T-cell (primary cell): ENCODE measurements at regions not wholly inside any gene's neighbourhood (a gene's known extent, or its start where the extent isn't known, plus 50 kb on each side); places are given as distances from the start of the nearest gene placed in this dataset.

Source experiments
- ATAC-seq, 4 experiments: fragments of 200-7000 bp in 3 of 4; fragments of 150-1000 bp in 1 of 4; cut with Tn5 transposase; replicated peaks in 1 of 4; 1 replicate in 3 of 4; 2 replicates in 1 of 4; pipeline ENCODE4 v1.10.0; 2021; ENCODE audit warnings: moderate library complexity in 3 of 4, mild to moderate bottlenecking in 2 of 4, moderate number of reproducible peaks in 1 of 4
- CTCF ChIA-PET, 2 donors: fragments of 300-600 bp; sonication (Branson Sonifier 250); formaldehyde crosslinking; loops; one replicate each; lab custom pipeline; 2022; ENCODE audit warnings: antibody characterized with exemption in 2 of 2; lab: Charles Lee
- POLR2A ChIA-PET, 2 donors: fragments of 300-600 bp; sonication (Branson Sonifier 250); formaldehyde crosslinking; loops; one replicate each; lab custom pipeline; 2022; ENCODE audit warnings: antibody characterized with exemption in 2 of 2; lab: Charles Lee
- DNase-seq, 35 experiments: peaks; one replicate each; pipeline versions ENCODE4 v3.0.0 to v3.0.0-alpha.2; 2013 to 2023
- H3K27ac ChIP-seq: one replicate; pipeline ENCODE4 v1.5.1; 2013; ENCODE audit warnings: low read length
- H3K27me3 ChIP-seq, 2 experiments: replicated peaks in 1 of 2; 1 replicate in 1 of 2; 2 replicates in 1 of 2; pipeline versions ENCODE4 v1.6.1 to v1.7.0; 2013; ENCODE audit warnings: low read length in 1 of 2, mixed read lengths in 1 of 2; ENCODE audit not compliant: control insufficient read depth in 2 of 2, insufficient read depth in 2 of 2; ENCODE audit errors: extremely low read depth in 1 of 2
- H3K36me3 ChIP-seq, 2 donors: 1 replicate in 1 of 2; 2 replicates in 1 of 2; pipeline versions ENCODE4 v1.6.1 to v1.7.0; 2013; ENCODE audit warnings: low read length in 1 of 2; ENCODE audit not compliant: control insufficient read depth in 2 of 2, insufficient read depth in 1 of 2; ENCODE audit errors: extremely low read depth in 1 of 2
- H3K4me1 ChIP-seq, 2 experiments: 1 replicate in 1 of 2; 2 replicates in 1 of 2; pipeline versions ENCODE4 v1.6.1 to v1.7.0; 2013; ENCODE audit warnings: low read length in 2 of 2, mixed read lengths in 1 of 2; ENCODE audit not compliant: insufficient read depth in 2 of 2, control insufficient read depth in 1 of 2; ENCODE audit errors: extremely low read depth in 1 of 2
- H3K4me3 ChIP-seq, 2 donors: 1 replicate in 1 of 2; 2 replicates in 1 of 2; pipeline versions ENCODE4 v1.5.1 to v1.7.0; 2013; ENCODE audit warnings: mild to moderate bottlenecking in 2 of 2, low read length in 1 of 2, moderate library complexity in 1 of 2; ENCODE audit not compliant: control insufficient read depth in 1 of 2; ENCODE audit errors: extremely low read depth in 1 of 2
- H3K9me3 ChIP-seq: 2 replicates; pipeline ENCODE4 v1.7.0; 2013
- H3K27ac Mint-ChIP-seq, 2 donors: one replicate each; pipeline ENCODE4 v1.8.0; 2020 to 2021; ENCODE audit warnings: mild to moderate bottlenecking in 2 of 2, mixed read lengths in 2 of 2
- H3K27me3 Mint-ChIP-seq, 2 donors: one replicate each; pipeline ENCODE4 v1.8.0; 2021 to 2022; ENCODE audit warnings: mixed read lengths in 2 of 2
- H3K36me3 Mint-ChIP-seq: one replicate; pipeline ENCODE4 v1.8.0; 2021; ENCODE audit warnings: mixed read lengths
- H3K4me1 Mint-ChIP-seq, 3 donors: one replicate each; pipeline ENCODE4 v1.8.0; 2020 to 2022; ENCODE audit warnings: mixed read lengths in 3 of 3, mild to moderate bottlenecking in 1 of 3
- H3K4me3 Mint-ChIP-seq, 3 donors: one replicate each; pipeline ENCODE4 v1.8.0; 2020 to 2022; ENCODE audit warnings: mild to moderate bottlenecking in 3 of 3, mixed read lengths in 3 of 3, moderate library complexity in 3 of 3
- H3K9me3 Mint-ChIP-seq, 3 donors: one replicate each; pipeline ENCODE4 v1.8.0; 2020 to 2022; ENCODE audit warnings: mixed read lengths in 3 of 3
- WGBS: methylation state at CpG from one replicate; pipeline ENCODE4 v1.1.5; 2013; ENCODE audit warnings: missing lambda C conversion rate; ENCODE audit not compliant: insufficient coverage; 5-methylcytosine and 5-hydroxymethylcytosine counted together

DNA sequence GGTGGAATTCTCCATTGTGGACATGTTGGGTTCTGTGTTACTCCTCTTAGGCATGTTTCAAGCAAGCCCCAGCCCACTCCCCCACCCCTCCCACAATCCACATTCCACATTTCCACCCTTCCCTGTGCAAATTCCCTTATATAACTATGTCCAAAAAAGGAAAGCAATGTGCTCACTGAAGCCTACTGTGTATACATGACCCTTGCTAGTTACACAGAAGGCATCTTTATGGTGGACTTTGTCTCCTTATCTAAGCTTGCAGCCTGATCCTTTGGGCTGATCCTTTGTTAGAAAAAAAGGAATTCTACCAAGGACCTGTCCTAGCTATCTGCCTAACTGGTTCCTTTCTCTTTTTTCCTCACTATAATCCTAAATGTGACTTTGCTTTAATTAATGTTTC lies 796.8 kb downstream of the NLGN4X start:
- ChIA-PET CTCF (no interaction called here), POLR2A (no interaction called here)
- ATAC-seq (no peak), DNase-seq (no peak)
- Histone ChIP-seq H3K4me1 (no peaks in the 10 kb centered on the region), H3K4me3 (no peak overlapping the region), H3K9me3 (no peaks in the 10 kb centered on the region), H3K36me3 (no peaks in the 10 kb centered on the region), H3K27me3 (no peaks in the 10 kb centered on the region), H3K27ac (no peak overlapping the region)
- Mint-ChIP-seq H3K27me3 (no peaks in the 10 kb centered on the region), H3K27ac (no peak overlapping the region), H3K36me3 (no peaks in the 10 kb centered on the region), H3K9me3 (peaks cover 7 to 12% (median 8%) of the 10 kb centered on the region in 3 donors), H3K4me3 (no peak overlapping the region), H3K4me1 (no peaks in the 10 kb centered on the region)

DNA sequence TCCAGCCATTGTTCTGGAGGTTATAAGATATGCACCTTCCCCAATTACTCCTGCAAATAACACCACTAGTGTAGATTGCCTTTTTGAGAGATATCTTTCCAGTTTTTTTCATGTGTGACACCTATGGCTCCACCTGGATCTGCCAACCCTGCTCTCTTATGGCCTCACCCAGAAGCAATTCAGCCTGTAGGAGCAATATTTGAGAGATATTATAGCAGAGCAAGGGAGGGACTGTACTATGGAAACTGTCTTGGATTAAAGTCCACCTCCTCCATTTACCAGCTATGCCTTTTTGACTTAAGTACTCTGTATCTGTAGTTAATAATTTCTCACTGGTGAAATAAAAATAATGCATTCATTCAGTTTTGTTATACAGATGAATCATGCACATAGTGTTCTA lies 803.5 kb downstream of the NLGN4X start:
- POLR2A ChIA-PET: no interaction called here
- Mint-ChIP-seq H3K36me3 (no peaks in the 10 kb centered on the region), H3K4me1 (no peaks in the 10 kb centered on the region), H3K4me3 (no peak overlapping the region), H3K27ac (no peak overlapping the region), H3K9me3 (peaks cover 8 to 23% (median 14%) of the 10 kb centered on the region in 3 donors), H3K27me3 (no peaks in the 10 kb centered on the region)
- Histone ChIP-seq H3K4me3 (no peak overlapping the region), H3K36me3 (no peaks in the 10 kb centered on the region), H3K27ac (no peak overlapping the region), H3K27me3 (no peaks in the 10 kb centered on the region), H3K4me1 (no peaks in the 10 kb centered on the region), H3K9me3 (no peaks in the 10 kb centered on the region)
- ATAC-seq (no peak), DNase-seq (no peak)
- CTCF ChIA-PET: no interaction called here

DNA sequence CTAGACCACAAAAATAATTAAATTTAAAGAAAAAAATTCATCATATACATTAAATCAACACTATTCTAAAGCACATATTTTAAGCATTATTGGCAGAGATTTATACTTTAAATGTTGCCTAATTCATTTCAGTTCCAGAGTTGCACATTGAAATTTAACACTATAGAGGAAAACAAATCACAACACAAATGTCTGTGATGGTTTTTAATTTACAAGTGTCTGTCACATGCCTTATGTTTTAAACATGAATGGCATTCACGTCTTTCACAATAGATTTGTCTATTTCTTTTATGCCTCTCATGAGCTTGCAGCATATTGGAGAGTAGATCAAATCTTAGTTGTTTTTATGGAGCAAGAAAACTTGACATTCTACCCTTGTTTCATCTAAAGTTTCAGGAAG lies 811.3 kb downstream of the NLGN4X start:
- Mint-ChIP-seq H3K9me3 (peaks cover 0 to 4% (median 4%) of the 10 kb centered on the region in 3 donors), H3K36me3 (no peaks in the 10 kb centered on the region), H3K27ac (no peak overlapping the region), H3K4me1 (no peaks in the 10 kb centered on the region), H3K27me3 (no peaks in the 10 kb centered on the region), H3K4me3 (no peak overlapping the region)
- ATAC-seq: no peak
- H3K4me1 ChIP-seq: no peaks in the 10 kb centered on the region
- CTCF ChIA-PET: no interaction called here
- POLR2A ChIA-PET: no interaction called here
- no CpG with 5 or more reads among the region's 1 CpG for WGBS
- no peaks in the 10 kb centered on the region for H3K9me3 ChIP-seq
- no peaks in the 10 kb centered on the region for H3K27me3 ChIP-seq
- no peaks in the 10 kb centered on the region for H3K36me3 ChIP-seq
- H3K4me3 ChIP-seq: no peak overlapping the region
- DNase-seq: no peak
- H3K27ac ChIP-seq: no peak overlapping the region

DNA sequence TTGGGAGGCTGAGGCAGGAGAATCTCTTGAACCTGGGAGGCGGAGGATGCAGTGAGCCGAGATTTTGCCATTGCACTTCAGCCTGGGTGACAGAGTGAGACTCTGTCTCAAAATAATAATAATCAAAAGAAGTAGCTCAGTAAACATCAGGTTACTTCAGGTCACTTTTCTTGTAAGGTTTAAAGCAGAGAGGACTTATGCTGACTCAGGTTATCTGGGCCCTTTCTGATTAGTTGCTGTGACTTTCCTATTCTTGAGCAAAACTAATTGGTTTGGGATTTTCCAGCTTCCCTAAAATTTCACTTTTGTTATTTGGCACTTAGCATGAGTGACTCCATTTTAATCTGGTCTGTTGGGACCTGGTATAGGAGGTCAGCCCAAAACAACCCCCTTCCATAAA lies 812.9 kb downstream of the NLGN4X start:
- Mint-ChIP-seq H3K27ac (no peak overlapping the region), H3K4me1 (no peaks in the 10 kb centered on the region), H3K4me3 (no peak overlapping the region), H3K27me3 (no peaks in the 10 kb centered on the region), H3K9me3 (peaks cover 0 to 16% (median 8%) of the 10 kb centered on the region in 3 donors), H3K36me3 (no peaks in the 10 kb centered on the region)
- H3K4me1 ChIP-seq: no peaks in the 10 kb centered on the region
- POLR2A ChIA-PET: no interaction called here
- H3K27me3 ChIP-seq: no peaks in the 10 kb centered on the region
- DNase-seq (no peak), ATAC-seq (no peak)
- CTCF ChIA-PET: no interaction called here
- H3K36me3 ChIP-seq: no peaks in the 10 kb centered on the region
- no peak overlapping the region for H3K4me3 ChIP-seq
- no peak overlapping the region for H3K27ac ChIP-seq
- WGBS: no CpG with 5 or more reads among the region's 2 CpGs
- no peaks in the 10 kb centered on the region for H3K9me3 ChIP-seq

DNA sequence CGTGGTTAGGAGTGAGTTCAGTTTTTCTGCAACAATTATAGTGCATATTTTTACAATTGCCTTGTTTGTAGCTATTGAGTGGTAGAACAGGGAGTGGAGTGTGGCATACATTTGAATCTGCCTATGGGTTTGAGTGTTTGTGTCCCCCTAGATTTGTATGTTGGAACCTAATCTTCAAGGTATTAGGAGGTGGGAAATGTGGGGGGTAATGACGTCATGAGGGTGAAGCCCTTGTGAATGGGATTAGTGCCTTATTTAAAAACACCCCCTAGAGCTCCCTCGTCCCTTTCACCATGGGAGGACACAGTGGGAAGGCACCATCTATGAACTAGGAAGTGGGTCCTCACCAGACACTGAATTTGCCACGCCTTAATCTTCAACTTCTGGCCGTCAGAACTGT lies 819.6 kb downstream of the NLGN4X start:
- ChIA-PET POLR2A (no interaction called here), CTCF (no interaction called here)
- H3K9me3 ChIP-seq: no peaks in the 10 kb centered on the region
- DNase-seq: no peak
- H3K27ac ChIP-seq: no peak overlapping the region
- H3K27me3 Mint-ChIP-seq: no peaks in the 10 kb centered on the region
- no peak for ATAC-seq
- H3K27ac Mint-ChIP-seq: no peak overlapping the region
- no peak overlapping the region for H3K4me3 ChIP-seq
- H3K9me3 Mint-ChIP-seq: peaks cover 0 to 25% (median 8%) of the 10 kb centered on the region in 3 donors
- H3K27me3 ChIP-seq: no peaks in the 10 kb centered on the region
- no peaks in the 10 kb centered on the region for H3K4me1 ChIP-seq
- H3K4me1 Mint-ChIP-seq: no peaks in the 10 kb centered on the region
- H3K36me3 Mint-ChIP-seq: no peaks in the 10 kb centered on the region
- H3K4me3 Mint-ChIP-seq: no peak overlapping the region
- H3K36me3 ChIP-seq: no peaks in the 10 kb centered on the region
- WGBS: no CpG with 5 or more reads among the region's 5 CpGs

DNA sequence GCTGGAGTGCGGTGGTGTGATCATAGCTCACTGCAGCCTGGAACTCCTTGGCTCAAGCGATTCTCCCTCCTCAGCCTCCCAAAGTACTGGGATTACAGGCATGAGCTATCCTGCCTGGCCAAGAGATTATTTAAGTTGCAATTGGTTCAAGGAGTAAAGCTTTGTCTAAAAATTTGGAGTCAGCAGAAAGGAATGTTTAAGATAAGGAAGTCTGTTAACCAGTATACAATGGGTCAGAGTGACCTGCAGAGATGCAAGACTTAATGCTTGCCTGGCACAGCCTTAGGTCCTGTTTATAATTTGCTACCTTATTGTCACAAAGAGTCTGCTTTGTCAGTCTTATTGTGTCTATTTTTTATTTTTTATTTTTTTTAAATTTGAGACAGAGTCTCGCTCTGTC lies 826.2 kb downstream of the NLGN4X start:
- Histone ChIP-seq H3K9me3 (no peaks in the 10 kb centered on the region), H3K27me3 (no peaks in the 10 kb centered on the region), H3K4me1 (no peaks in the 10 kb centered on the region), H3K4me3 (no peak overlapping the region), H3K36me3 (no peaks in the 10 kb centered on the region), H3K27ac (no peak overlapping the region)
- CTCF ChIA-PET: no interaction called here
- Mint-ChIP-seq H3K27me3 (no peaks in the 10 kb centered on the region), H3K27ac (no peak overlapping the region), H3K4me1 (no peaks in the 10 kb centered on the region), H3K36me3 (no peaks in the 10 kb centered on the region), H3K4me3 (no peak overlapping the region), H3K9me3 (peaks cover 0 to 15% (median 4%) of the 10 kb centered on the region in 3 donors)
- no peak for ATAC-seq
- no peak for DNase-seq
- 67% methylated on average over 1 of the region's 3 CpGs for WGBS
- POLR2A ChIA-PET: interaction anchor here in 1 of 2 donors (0.6 kb wide), 1 partner anchor 613 kb away, joined by 3 read pairs; no protein-coding TSS in a partner anchor

DNA sequence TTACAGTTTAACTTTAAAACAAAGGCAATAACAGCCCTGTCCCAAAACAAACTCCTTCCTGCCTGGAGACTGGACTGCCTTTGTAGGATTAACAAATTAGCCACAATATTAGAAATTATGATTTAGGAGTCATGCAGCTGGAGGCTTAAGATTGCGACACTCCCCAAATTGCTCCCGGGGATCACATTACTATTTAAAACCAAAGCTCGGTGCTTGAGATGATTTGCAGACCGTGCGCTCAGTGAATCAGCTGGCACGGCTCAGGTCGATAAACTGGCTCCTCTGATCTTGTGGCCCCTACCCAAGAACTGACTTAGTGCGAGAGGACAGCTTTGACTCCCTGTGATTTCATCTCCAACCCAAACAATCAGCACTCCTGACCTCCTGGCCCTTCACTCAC lies 829.3 kb downstream of the NLGN4X start:
- Mint-ChIP-seq H3K4me3 (no peak overlapping the region), H3K9me3 (peaks cover 0 to 6% (median 4%) of the 10 kb centered on the region in 3 donors), H3K27me3 (no peaks in the 10 kb centered on the region), H3K27ac (no peak overlapping the region), H3K4me1 (no peaks in the 10 kb centered on the region), H3K36me3 (no peaks in the 10 kb centered on the region)
- CTCF ChIA-PET: no interaction called here
- Histone ChIP-seq H3K4me1 (no peaks in the 10 kb centered on the region), H3K27ac (no peak overlapping the region), H3K9me3 (no peaks in the 10 kb centered on the region), H3K4me3 (no peak overlapping the region), H3K27me3 (no peaks in the 10 kb centered on the region), H3K36me3 (no peaks in the 10 kb centered on the region)
- ATAC-seq (no peak), DNase-seq (no peak)
- WGBS: no CpG with 5 or more reads among the region's 8 CpGs
- POLR2A ChIA-PET: no interaction called here
